CD4-positive, alpha-beta T cell (primary cell): ENCODE measurements at regions not wholly inside any gene's neighbourhood (a gene's known extent, or its start where the extent isn't known, plus 50 kb on each side); places are given as distances from the start of the nearest gene placed in this dataset.

Experiments used
- ATAC-seq: fragments of 200-7000 bp; cut with Tn5 transposase; one replicate; pipeline ENCODE4 v1.10.0; 2022; ENCODE audit warnings: mild to moderate bottlenecking; ENCODE audit not compliant: poor library complexity
- CTCF ChIA-PET: fragments of 350-600 bp; sonication (Branson Sonifier 250); formaldehyde crosslinking; loops from one replicate; lab custom pipeline; 2021; ENCODE audit warnings: antibody characterized with exemption, inconsistent platforms; lab: Charles Lee
- POLR2A ChIA-PET: fragments of 350-600 bp; sonication (Branson Sonifier 250); formaldehyde crosslinking; loops from one replicate; lab custom pipeline; 2021; ENCODE audit warnings: antibody characterized with exemption, inconsistent platforms; lab: Charles Lee
- DNase-seq, 14 experiments: peaks; one replicate each; pipeline ENCODE4 v3.0.0-alpha.2; 2013 to 2020; ENCODE audit warnings: mixed read lengths in 2 of 14
- H3K27ac ChIP-seq, 2 donors: one replicate each; pipeline versions ENCODE4 v1.5.1 to v1.7.0; 2013; ENCODE audit warnings: low read length in 2 of 2, low read depth in 1 of 2, mild to moderate bottlenecking in 1 of 2
- H3K27me3 ChIP-seq, 2 experiments: 1 replicate in 1 of 2; 2 replicates in 1 of 2; pipeline versions ENCODE4 v1.6.1 to v1.7.0; 2013; ENCODE audit warnings: low read length in 2 of 2, control low read depth in 1 of 2, mild to moderate bottlenecking in 1 of 2, moderate library complexity in 1 of 2; ENCODE audit not compliant: insufficient read depth in 2 of 2, control insufficient read depth in 1 of 2
- H3K36me3 ChIP-seq: one replicate; pipeline ENCODE4 v1.6.1; 2013; ENCODE audit warnings: low read length, control low read depth; ENCODE audit not compliant: insufficient read depth
- H3K4me1 ChIP-seq: one replicate; pipeline ENCODE4 v1.6.1; 2013; ENCODE audit warnings: low read length, control low read depth; ENCODE audit not compliant: insufficient read depth
- H3K4me3 ChIP-seq: one replicate; pipeline ENCODE4 v1.5.1; 2013; ENCODE audit warnings: mild to moderate bottlenecking, low read length, moderate library complexity
- H3K9me3 ChIP-seq, 2 experiments: 1 replicate in 1 of 2; 2 replicates in 1 of 2; pipeline versions ENCODE4 v1.6.1 to v1.7.0; 2013; ENCODE audit warnings: low read length in 2 of 2, mild to moderate bottlenecking in 2 of 2, control low read depth in 1 of 2, moderate library complexity in 1 of 2; ENCODE audit not compliant: control insufficient read depth in 1 of 2, insufficient read depth in 1 of 2
- H3K27ac Mint-ChIP-seq: one replicate; pipeline ENCODE4 v1.8.0; 2020; ENCODE audit warnings: mixed read lengths
- H3K27me3 Mint-ChIP-seq: one replicate; pipeline ENCODE4 v1.8.0; 2021; ENCODE audit warnings: mixed read lengths
- H3K36me3 Mint-ChIP-seq: one replicate; pipeline ENCODE4 v1.8.0; 2021; ENCODE audit warnings: low read depth, mixed read lengths
- H3K4me1 Mint-ChIP-seq: one replicate; pipeline ENCODE4 v1.8.0; 2021; ENCODE audit warnings: low read depth, mixed read lengths
- H3K4me3 Mint-ChIP-seq: one replicate; pipeline ENCODE4 v1.8.0; 2020; ENCODE audit warnings: mild to moderate bottlenecking, mixed read lengths
- H3K9me3 Mint-ChIP-seq: one replicate; pipeline ENCODE4 v1.8.0; 2020; ENCODE audit warnings: mixed read lengths
- CTCF ChIP-seq: fragments of 200-600 bp; IDR thresholded peaks from one replicate; pipeline ENCODE4 v1.8.0; 2022; ENCODE audit warnings: antibody characterized with exemption, mild to moderate bottlenecking
- intact Hi-C, 2 experiments: fragments of 100-400 bp; cut with DNase I in 1 of 2; cut with micrococcal nuclease in 1 of 2; formaldehyde crosslinking; loops; one replicate each; pipeline versions ENCODE4 v1.15.1 to v1.9.0; 2023 to 2025; cut with DNase I, micrococcal nuclease

GRCh38 chr2:217086718-217087117 is 226.9 kb upstream of the TNP1 start:
- Mint-ChIP-seq H3K27me3 (no peaks in the 10 kb centered on the region), H3K36me3 (no peaks in the 10 kb centered on the region), H3K9me3 (no peaks in the 10 kb centered on the region), H3K4me1 (peaks cover 13% of the 10 kb centered on the region), H3K4me3 (no peak overlapping the region), H3K27ac (no peak overlapping the region)
- Histone ChIP-seq H3K9me3 (no peaks in the 10 kb centered on the region), H3K36me3 (no peaks in the 10 kb centered on the region), H3K4me1 (no peaks in the 10 kb centered on the region), H3K4me3 (no peak overlapping the region), H3K27ac (no peak overlapping the region), H3K27me3 (no peaks in the 10 kb centered on the region)
- intact Hi-C loops: no loop called here
- no peak for DNase-seq
- no peak for TF ChIP-seq CTCF
- no peak for ATAC-seq
- ChIA-PET CTCF (no interaction called here), POLR2A (no interaction called here)

- CTCF ChIA-PET: no interaction called here
- Histone ChIP-seq H3K27ac (no peak overlapping the region), H3K9me3 (no peaks in the 10 kb centered on the region), H3K4me1 (no peaks in the 10 kb centered on the region), H3K36me3 (no peaks in the 10 kb centered on the region), H3K4me3 (no peak overlapping the region), H3K27me3 (no peaks in the 10 kb centered on the region)
- peaks cover 13% of the 10 kb centered on the region for H3K4me1 Mint-ChIP-seq
- POLR2A ChIA-PET: no interaction called here
- intact Hi-C loops: no loop called here
- H3K9me3 Mint-ChIP-seq: no peaks in the 10 kb centered on the region
- no peaks in the 10 kb centered on the region for H3K27me3 Mint-ChIP-seq
- TF ChIP-seq CTCF: no peak
- no peak for DNase-seq
- no peak overlapping the region for H3K4me3 Mint-ChIP-seq
- H3K36me3 Mint-ChIP-seq: no peaks in the 10 kb centered on the region
- H3K27ac Mint-ChIP-seq: no peak overlapping the region
- no peak for ATAC-seq
Observed at GRCh38 chr2:217086038-217086522, 226.2 kb upstream of the TNP1 start.

GRCh38 chr2:217085543-217085942 is 225.7 kb upstream of the TNP1 start:
- intact Hi-C loops: no loop called here
- TF ChIP-seq CTCF: no peak
- Mint-ChIP-seq H3K9me3 (no peaks in the 10 kb centered on the region), H3K36me3 (no peaks in the 10 kb centered on the region), H3K4me3 (no peak overlapping the region), H3K4me1 (peaks cover 9% of the 10 kb centered on the region), H3K27ac (no peak overlapping the region), H3K27me3 (no peaks in the 10 kb centered on the region)
- POLR2A ChIA-PET: no interaction called here
- H3K36me3 ChIP-seq: no peaks in the 10 kb centered on the region
- H3K4me3 ChIP-seq: no peak overlapping the region
- no peak overlapping the region for H3K27ac ChIP-seq
- H3K4me1 ChIP-seq: no peaks in the 10 kb centered on the region
- no peaks in the 10 kb centered on the region for H3K27me3 ChIP-seq
- no peak for DNase-seq
- no peaks in the 10 kb centered on the region for H3K9me3 ChIP-seq
- no peak for ATAC-seq
- CTCF ChIA-PET: no interaction called here
